ENCODE measurements at regions not wholly inside any gene's neighbourhood (a gene's known extent, or its start where the extent isn't known, plus 50 kb on each side); places are given as distances from the start of the nearest gene placed in this dataset.

DNA sequence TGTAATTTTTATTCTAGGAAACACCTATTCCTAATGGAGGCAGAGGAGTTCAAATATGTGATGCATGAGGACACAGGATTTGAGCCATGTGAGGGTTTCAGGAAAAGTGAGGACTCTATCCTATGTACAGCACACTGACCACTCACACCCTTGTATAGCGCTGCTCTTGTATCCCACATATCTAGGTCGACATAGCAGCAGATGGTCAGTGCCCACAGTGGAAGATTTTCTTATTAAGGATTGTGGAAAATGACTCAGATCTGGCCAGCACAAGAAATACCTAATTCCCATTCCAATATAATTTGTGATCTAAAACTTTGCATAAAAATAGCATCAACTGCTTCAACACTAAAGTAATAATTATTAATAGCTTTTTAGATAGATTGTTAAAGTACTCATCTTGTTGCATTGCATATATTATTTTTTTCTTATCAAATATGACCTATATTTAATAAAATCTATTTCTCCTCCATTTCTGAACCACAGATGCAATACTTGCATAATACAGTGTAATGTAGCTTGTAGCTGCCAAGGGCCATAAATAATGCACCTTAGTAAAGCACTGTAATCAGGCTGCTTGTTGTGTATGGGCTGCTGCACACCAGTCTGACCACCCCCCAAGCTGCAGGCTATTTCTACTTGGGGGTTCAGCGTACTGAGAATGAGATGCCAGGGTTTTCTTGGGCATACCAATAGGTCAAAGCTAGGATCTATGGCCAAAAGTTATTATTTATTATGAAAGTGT, 442.2 kb upstream of the CWC22 start:
- TF ChIP-seq, protein P1, sequence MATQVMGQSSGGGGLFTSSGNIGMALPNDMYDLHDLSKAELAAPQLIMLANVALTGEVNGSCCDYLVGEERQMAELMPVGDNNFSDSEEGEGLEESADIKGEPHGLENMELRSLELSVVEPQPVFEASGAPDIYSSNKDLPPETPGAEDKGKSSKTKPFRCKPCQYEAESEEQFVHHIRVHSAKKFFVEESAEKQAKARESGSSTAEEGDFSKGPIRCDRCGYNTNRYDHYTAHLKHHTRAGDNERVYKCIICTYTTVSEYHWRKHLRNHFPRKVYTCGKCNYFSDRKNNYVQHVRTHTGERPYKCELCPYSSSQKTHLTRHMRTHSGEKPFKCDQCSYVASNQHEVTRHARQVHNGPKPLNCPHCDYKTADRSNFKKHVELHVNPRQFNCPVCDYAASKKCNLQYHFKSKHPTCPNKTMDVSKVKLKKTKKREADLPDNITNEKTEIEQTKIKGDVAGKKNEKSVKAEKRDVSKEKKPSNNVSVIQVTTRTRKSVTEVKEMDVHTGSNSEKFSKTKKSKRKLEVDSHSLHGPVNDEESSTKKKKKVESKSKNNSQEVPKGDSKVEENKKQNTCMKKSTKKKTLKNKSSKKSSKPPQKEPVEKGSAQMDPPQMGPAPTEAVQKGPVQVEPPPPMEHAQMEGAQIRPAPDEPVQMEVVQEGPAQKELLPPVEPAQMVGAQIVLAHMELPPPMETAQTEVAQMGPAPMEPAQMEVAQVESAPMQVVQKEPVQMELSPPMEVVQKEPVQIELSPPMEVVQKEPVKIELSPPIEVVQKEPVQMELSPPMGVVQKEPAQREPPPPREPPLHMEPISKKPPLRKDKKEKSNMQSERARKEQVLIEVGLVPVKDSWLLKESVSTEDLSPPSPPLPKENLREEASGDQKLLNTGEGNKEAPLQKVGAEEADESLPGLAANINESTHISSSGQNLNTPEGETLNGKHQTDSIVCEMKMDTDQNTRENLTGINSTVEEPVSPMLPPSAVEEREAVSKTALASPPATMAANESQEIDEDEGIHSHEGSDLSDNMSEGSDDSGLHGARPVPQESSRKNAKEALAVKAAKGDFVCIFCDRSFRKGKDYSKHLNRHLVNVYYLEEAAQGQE (IDR thresholded peaks at IDR 0.05; ENCODE audit: insufficient read depth in 1 of 2, low read depth in 2 of 2, low read length in 1 of 2) = no peak
- TF ChIP-seq, protein P2, sequence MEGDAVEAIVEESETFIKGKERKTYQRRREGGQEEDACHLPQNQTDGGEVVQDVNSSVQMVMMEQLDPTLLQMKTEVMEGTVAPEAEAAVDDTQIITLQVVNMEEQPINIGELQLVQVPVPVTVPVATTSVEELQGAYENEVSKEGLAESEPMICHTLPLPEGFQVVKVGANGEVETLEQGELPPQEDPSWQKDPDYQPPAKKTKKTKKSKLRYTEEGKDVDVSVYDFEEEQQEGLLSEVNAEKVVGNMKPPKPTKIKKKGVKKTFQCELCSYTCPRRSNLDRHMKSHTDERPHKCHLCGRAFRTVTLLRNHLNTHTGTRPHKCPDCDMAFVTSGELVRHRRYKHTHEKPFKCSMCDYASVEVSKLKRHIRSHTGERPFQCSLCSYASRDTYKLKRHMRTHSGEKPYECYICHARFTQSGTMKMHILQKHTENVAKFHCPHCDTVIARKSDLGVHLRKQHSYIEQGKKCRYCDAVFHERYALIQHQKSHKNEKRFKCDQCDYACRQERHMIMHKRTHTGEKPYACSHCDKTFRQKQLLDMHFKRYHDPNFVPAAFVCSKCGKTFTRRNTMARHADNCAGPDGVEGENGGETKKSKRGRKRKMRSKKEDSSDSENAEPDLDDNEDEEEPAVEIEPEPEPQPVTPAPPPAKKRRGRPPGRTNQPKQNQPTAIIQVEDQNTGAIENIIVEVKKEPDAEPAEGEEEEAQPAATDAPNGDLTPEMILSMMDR (IDR thresholded peaks at IDR 0.05) = no peak
- no peak for TF ChIP-seq POLR2AphosphoS5 (IDR thresholded peaks at IDR 0.05; ENCODE audit: low read depth, low read length)
- TF ChIP-seq SIN3A (IDR thresholded peaks at IDR 0.05; ENCODE audit: borderline replicate concordance, insufficient read depth, low read depth, low read length) = no peak
